ENCODE measurements at regions not wholly inside any gene's neighbourhood (a gene's known extent, or its start where the extent isn't known, plus 50 kb on each side); places are given as distances from the start of the nearest gene placed in this dataset.

GRCh38 chr5:176731506-176732160, 78.7 kb upstream of the UNC5A start:
- TF ChIP-seq CTCF (IDR thresholded peaks at IDR 0.05 in 8 of 11, conservative IDR thresholded peaks at IDR 0.05 in 3 of 11) = no peak
- no peak for TF ChIP-seq POLR2AphosphoS5 (IDR thresholded peaks at IDR 0.05)
